ENCODE measurements at regions not wholly inside any gene's neighbourhood (a gene's known extent, or its start where the extent isn't known, plus 50 kb on each side); places are given as distances from the start of the nearest gene placed in this dataset.
A peak's percentile ranks its signal among the peaks of the same experiment; 100 is the strongest.
"Not testable (repeated sequence)": the region's sequence is repeated elsewhere in the genome, so short reads cannot be mapped to it uniquely, and the experiment has no call there.

DNA sequence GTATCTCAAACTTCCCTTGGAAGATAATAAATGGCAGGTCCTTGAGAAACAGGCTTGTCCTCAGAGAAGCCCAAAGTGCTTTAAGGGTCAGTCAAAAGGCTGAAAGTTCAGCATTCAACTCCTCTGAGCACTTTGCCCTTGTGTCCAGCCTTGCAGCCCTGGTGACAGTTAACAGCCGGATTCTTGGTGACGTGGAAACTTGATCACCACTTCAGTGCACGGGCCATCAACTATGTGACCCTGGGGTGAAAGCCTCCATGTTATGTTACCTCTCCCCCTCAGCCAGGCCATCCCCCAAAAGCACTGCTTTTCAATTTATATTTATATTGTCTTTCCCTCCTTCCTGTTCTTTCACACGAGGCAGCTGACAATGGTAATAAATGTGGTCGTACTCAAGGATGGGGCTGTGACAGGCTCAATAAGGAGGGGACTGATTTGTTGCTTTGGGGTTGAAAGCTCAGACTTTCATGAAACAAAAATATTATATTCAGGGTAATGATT lies 164.0 kb upstream of the NRP1 start:
- DNase-seq: peak; percentile 87

- no peak for DNase-seq
These were observed 162.9 kb upstream of the NRP1 start for GRCh38 chr10:33497338-33497737.

GRCh38 chr10:33496096-33496495 lies 161.6 kb upstream of the NRP1 start:
- no peak for DNase-seq

DNA sequence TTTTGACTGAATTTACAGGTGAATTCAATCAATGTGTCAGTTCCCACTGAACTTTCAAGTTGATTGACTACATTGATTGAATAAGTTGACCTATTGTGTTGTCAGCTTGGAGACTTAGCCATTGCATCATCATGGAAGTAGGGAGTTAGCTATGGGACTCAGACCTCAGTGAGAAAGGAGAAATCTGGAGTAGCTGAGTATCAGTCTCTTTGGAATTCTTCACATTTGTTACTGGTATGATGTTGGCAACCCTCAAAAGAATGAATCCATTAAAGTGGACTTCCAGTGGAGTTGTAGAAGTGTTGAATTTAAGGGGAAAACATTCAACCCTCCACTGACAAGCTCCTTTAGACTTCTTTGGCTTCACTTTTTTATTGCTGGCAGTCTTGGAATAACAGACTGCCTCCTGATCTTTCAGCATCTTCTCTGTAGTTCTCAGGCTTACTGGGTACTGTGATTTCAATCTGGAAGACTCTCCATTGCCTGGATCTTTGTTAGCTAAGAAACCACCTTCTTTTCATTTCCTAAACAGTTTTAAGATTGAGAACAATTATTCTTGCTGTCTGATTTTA lies 160.3 kb upstream of the NRP1 start:
- no peak for DNase-seq

DNA sequence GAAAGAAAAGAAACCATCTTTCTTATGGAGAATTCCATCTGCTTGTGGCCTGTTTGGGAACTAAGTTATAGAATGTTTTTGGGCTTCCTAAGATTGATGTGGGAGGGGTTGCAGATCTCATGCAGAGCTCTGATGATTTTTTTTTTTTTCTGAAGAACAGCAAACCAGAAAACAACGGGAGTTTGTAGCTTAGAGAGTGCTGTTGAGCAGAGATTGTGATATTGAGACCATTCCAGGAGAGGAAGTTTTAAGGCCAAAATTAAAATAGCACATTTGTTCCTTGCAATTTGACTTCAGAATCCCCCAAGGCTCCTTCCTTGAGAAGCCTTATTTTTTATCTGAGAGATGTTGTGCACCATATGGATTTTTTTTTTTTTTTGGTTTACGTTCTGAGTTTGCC lies 159.5 kb upstream of the NRP1 start:
- no peak for DNase-seq

DNA sequence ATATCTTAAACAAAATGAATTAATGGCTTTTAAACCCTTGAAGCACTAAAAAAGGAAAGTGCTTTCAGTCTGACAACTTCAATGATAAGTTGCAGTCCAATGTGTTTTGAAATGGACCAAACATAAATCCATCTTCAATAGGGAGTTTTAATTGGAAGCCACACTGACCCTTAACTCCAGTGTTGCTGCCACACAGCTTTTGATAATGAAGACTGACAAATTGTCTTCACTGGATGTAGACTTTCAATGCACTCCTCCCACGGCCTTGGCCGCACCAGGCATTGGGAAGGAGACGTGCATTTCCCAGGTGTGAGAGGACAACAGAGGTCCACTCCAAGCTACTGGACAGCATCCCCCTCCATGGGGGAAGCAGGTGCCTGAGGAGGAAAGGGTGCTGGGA lies 159.0 kb upstream of the NRP1 start:
- no peak for DNase-seq

GRCh38 chr10:33492701-33493345 lies 158.4 kb upstream of the NRP1 start:
- no peak for DNase-seq

- DNase-seq: no peak
These were observed 155.2 kb upstream of the NRP1 start for GRCh38 chr10:33489501-33490176.

DNA sequence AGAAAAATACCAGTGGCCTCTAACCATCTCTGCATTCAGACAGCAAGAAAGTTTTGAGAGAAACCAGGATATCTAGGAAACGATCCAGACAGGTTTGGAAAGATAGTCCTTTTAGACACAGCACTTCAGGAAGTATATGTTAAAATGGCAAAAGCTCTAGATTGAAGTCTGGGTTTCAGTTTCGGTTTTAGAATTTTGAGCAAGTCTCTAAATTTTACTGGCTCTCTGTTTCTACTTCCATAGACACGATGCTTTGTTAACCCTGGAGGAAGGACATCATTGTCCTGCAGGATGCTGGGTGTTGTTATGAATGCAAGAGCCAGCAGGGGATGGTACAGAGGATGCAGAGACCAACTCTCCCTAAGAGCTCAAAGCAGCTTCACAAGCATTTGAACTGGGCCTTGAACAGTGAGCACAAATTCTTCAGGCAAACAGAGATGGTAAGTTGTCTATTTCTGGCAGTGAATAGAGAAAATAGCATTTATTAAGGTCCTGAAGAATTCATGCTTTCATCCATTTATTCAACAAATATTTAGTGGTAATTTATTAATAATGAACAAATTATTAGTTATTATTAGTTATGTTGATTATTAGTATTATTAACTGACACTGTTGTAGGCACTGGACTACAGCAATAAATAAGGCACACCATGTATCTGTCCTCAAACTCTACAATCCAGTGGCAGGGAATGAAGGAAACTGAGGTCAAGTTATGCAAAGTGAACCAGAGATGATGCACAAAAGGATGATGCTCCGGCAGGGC lies 152.7 kb upstream of the NRP1 start:
- no peak for DNase-seq

- no peak for DNase-seq
These were observed 150.8 kb upstream of the NRP1 start for GRCh38 chr10:33485276-33485675.

DNA sequence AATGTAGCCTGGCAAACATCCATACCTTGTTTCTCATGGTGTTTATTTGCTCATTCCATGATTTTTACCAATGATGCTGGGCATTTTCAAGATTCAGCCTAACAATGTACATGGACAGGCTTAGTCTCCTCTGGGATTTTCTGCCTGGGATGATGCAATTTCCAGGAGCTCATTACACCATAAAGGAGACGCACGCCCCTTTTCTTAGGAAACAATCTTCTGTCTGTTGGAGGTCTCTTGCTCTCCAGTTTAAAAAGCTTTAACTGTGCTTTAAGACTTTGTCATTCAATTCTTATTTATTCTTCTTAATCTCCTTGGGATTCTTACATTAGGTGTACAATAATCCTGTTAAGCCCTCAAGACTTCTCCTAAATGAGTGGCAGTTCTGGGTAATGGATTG lies 150.3 kb upstream of the NRP1 start:
- no peak for DNase-seq

DNA sequence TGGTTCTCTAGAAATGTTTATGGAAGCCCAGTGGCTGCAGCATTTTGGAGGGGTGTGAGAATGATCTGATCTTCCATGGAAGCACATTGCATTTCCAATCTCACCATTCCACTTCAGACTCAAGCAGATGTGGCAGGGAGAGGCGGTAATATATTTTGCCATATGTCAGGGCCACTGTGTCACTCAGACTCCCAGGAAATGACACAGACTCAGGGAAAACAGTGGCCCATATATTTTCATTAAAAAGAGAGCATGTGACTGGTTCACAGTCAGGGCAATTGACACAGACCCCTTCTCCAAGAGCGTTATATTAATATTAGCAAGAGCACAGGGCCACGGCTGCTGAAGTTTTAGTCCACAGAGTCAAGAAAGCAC lies 149.3 kb upstream of the NRP1 start:
- no peak for DNase-seq

GRCh38 chr10:33483124-33483815 lies 148.8 kb upstream of the NRP1 start:
- DNase-seq: no peak

DNA sequence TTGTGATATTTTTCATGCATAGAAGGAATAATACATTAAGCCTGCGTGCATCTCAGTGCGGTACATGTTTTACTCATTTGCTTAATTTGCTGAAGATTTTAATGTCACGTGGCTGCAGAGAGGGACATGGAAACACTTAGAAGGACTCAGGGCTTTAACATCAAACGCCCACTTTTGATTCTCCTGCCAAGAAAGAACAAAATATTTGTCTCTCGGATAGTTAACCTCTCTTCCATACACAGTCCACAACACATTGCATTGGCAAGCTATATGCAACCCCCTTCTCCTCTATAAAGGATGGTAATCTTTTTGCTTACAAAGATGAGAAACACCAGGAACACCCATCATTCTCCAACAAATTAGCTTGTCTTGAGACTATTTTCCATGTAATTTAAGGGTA lies 148.0 kb upstream of the NRP1 start:
- DNase-seq: no peak

DNA sequence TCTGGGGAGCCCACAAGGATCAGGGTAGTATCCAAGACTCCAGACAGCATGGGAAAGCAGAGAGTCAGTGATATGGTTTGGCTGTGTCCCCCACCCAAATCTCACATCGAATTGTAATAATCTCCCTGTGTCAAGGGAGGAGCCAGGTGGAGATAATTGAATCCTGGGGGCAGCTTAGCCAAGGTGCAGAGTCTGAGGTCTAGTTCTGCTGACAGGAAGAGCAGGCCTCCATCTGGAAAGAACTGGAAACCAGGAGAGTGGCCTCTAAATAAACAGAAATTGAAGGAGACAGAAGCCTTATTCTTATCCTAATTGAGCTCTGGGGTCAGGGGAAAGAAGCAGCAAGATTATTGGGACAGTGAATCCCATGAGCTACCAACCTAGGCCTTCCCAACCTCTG lies 146.7 kb upstream of the NRP1 start:
- DNase-seq: no peak

DNA sequence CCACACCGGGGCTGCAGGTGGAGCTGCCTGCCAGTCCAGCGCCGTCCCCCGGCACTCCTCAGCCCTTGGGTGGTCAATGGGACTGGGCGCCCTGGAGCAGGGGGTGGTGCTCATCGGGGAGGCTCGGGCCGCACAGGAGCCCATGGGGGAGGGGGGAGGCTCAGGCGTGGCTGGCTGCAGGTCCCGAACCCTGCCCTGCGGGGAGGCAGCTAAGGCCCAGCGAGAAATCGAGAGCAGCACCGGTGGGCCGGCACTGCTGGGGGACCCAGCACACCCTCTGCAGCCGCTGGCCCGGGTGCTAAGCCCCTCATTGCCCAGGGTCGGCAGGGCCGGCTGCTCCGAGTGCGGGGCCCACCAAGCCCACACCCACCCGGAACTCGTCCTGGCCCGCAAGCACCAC lies 145.9 kb upstream of the NRP1 start:
- DNase-seq: not testable (repeated sequence)

DNA sequence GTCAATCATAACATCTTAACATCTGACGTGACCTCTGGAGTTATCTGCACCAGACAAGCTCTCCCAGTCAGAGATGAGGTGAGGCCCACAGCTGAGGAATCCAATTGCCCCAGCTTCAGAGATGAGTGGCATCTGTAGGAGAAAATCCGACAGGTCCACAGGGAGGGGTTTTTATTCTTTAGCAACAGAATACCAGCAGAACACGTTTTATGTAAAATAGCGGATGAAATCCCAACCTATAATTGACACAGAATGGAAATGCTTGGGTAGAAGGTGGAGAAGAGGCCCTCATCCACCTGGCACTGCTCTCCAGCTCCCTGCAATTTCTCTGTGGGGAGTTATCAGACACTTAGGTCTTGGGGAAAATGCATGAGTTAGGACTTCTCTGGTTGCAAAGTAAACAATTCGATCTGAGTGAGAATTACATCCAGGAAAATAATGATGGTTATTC lies 144.2 kb upstream of the NRP1 start:
- no peak for DNase-seq

GRCh38 chr10:33478089-33478674 lies 143.7 kb upstream of the NRP1 start:
- DNase-seq: no peak

DNA sequence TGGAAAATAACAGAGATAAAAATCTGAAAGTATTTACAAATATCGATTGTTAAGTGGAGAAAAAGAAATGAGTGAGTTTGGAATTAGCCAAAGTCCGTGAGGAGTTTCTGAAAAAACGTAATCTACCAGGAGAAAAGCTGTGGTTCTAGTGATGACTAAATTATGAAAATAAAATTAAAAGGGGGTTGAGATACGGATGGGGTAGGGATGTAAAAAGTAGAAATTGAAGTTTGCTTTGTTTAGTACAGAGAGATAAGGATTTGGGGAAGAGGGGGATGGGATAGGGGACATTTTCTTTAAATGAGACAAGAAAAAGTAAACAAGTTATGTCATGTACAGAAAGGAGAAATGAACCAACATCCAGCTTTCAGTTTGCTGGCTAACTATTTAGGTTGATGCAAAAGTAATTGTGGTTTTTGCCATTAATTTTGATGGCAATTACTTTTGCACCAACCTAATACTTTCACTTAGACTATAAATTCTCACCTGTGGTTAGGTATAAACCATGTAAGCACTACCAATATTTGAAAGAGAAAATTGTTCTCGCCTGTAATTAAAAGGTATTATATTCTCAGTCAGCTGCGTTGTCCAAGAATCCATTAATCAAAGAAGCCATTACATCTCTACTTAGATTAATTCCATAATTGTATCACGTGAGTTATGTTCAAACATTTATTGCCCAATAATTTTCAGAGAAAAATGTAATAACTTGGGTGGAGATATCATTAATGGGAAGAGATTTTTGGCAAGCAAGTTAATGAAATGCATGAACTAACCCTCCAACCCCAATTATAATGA lies 143.0 kb upstream of the NRP1 start:
- DNase-seq: no peak

- DNase-seq: no peak
These were observed 142.3 kb upstream of the NRP1 start for GRCh38 chr10:33476757-33477273.

DNA sequence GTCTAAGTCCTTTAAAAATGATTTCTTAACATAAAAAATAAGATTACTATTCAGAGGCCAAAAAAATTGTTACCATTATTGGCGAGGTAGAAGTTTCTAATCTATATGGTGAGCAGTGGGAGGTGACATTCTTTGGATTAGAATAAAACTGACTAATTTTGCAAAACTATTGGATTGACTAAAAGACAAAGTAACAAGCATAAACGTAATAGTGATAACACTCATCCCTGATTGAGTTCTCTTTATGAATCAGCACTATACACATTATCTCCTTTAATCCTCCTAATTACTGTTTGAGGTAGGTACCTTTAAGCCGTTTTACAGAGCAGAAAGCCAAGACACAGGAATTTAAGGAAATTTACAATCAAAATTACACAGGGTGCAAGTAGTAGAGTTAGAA lies 139.2 kb upstream of the NRP1 start:
- DNase-seq: no peak

Data from left kidney (tissue), 1 donor.